ENCODE measurements at regions not wholly inside any gene's neighbourhood (a gene's known extent, or its start where the extent isn't known, plus 50 kb on each side); places are given as distances from the start of the nearest gene placed in this dataset.

DNA sequence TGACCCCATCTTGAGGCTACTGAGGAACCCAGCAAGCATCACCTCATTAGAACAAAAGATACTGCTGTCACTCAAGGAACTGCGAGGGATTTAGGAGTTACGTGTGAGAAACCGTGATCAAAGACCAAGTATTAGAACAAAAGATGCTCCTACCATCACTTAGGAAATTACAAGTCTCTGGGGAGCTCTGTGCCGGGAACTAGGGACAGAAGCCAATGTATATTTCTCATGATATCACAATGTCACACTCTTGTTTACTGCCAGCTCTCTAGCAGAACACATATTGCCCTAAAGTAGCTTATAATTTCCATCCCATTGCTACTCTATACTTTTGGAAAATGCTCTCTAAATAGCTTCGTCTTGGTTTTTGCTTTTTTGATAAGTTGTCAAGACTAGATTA lies 214.5 kb downstream of the HS3ST3A1 start:
- TF ChIP-seq, protein P1, sequence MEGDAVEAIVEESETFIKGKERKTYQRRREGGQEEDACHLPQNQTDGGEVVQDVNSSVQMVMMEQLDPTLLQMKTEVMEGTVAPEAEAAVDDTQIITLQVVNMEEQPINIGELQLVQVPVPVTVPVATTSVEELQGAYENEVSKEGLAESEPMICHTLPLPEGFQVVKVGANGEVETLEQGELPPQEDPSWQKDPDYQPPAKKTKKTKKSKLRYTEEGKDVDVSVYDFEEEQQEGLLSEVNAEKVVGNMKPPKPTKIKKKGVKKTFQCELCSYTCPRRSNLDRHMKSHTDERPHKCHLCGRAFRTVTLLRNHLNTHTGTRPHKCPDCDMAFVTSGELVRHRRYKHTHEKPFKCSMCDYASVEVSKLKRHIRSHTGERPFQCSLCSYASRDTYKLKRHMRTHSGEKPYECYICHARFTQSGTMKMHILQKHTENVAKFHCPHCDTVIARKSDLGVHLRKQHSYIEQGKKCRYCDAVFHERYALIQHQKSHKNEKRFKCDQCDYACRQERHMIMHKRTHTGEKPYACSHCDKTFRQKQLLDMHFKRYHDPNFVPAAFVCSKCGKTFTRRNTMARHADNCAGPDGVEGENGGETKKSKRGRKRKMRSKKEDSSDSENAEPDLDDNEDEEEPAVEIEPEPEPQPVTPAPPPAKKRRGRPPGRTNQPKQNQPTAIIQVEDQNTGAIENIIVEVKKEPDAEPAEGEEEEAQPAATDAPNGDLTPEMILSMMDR (conservative IDR thresholded peaks at IDR 0.05; ENCODE audit: control insufficient read depth, insufficient read depth, low read depth, low read length): no peak
- no peak for DNase-seq (ENCODE audit: low read depth)

GRCh38 chr17:13385481-13385911 lies 216.2 kb downstream of the HS3ST3A1 start:
- peak; percentile 79 for DNase-seq (ENCODE audit: low read depth)
- TF ChIP-seq, protein P1 (conservative IDR thresholded peaks at IDR 0.05; ENCODE audit: control insufficient read depth, insufficient read depth, low read depth, low read length): no peak
- H3K4me3 ChIP-seq (ENCODE audit: control insufficient read depth, low read depth, low read length): no peak overlapping the region

More for the DNA sequence above, 214.5 kb downstream of the HS3ST3A1 start:
- H3K4me3 ChIP-seq (ENCODE audit: control insufficient read depth, low read depth, low read length): no peak overlapping the region

- no peak for DNase-seq (ENCODE audit: low read depth)
- H3K4me3 ChIP-seq (ENCODE audit: control insufficient read depth, low read depth, low read length): no peak overlapping the region
- TF ChIP-seq, protein P1 (conservative IDR thresholded peaks at IDR 0.05; ENCODE audit: control insufficient read depth, insufficient read depth, low read depth, low read length): no peak
These were observed 217.1 kb downstream of the HS3ST3A1 start for GRCh38 chr17:13384626-13385025.

GRCh38 chr17:13378361-13378760 lies 223.4 kb downstream of the HS3ST3A1 start:
- H3K4me3 ChIP-seq (ENCODE audit: control insufficient read depth, low read depth, low read length): no peak overlapping the region
- DNase-seq (ENCODE audit: low read depth): no peak
- TF ChIP-seq, protein P1 (conservative IDR thresholded peaks at IDR 0.05; ENCODE audit: control insufficient read depth, insufficient read depth, low read depth, low read length): no peak

- DNase-seq (ENCODE audit: low read depth): no peak
- TF ChIP-seq, protein P1 (conservative IDR thresholded peaks at IDR 0.05; ENCODE audit: control insufficient read depth, insufficient read depth, low read depth, low read length): no peak
- H3K4me3 ChIP-seq (ENCODE audit: control insufficient read depth, low read depth, low read length): no peak overlapping the region
These were observed 227.3 kb downstream of the HS3ST3A1 start for GRCh38 chr17:13374203-13375143.

- TF ChIP-seq, protein P1 (conservative IDR thresholded peaks at IDR 0.05; ENCODE audit: control insufficient read depth, insufficient read depth, low read depth, low read length): no peak
- no peak for DNase-seq (ENCODE audit: low read depth)
- H3K4me3 ChIP-seq (ENCODE audit: control insufficient read depth, low read depth, low read length): no peak overlapping the region
These were observed 229.3 kb downstream of the HS3ST3A1 start for GRCh38 chr17:13372432-13372831.

Measured in fibroblast of mammary gland (primary cell).